ENCODE measurements at regions not wholly inside any gene's neighbourhood (a gene's known extent, or its start where the extent isn't known, plus 50 kb on each side); places are given as distances from the start of the nearest gene placed in this dataset.
"Not testable (repeated sequence)": the region's sequence is repeated elsewhere in the genome, so short reads cannot be mapped to it uniquely, and the experiment has no call there.

- no peak for DNase-seq
Observed at GRCh38 chr14:35932659-35933159, 106.6 kb downstream of the BRMS1L start.

- DNase-seq = no peak
Observed at GRCh38 chr14:35932136-35932535, 106.0 kb downstream of the BRMS1L start.

GRCh38 chr14:35931346-35931745, 105.2 kb downstream of the BRMS1L start:
- DNase-seq = no peak

- no peak for DNase-seq
Observed at GRCh38 chr14:35929186-35929585, 103.0 kb downstream of the BRMS1L start.

- no peak for DNase-seq
Observed at GRCh38 chr14:35927727-35928126, 101.6 kb downstream of the BRMS1L start.

GRCh38 chr14:35925319-35925718, 99.2 kb downstream of the BRMS1L start:
- no peak for DNase-seq

- not testable (repeated sequence) for DNase-seq
Observed at GRCh38 chr14:35922590-35922989, 96.5 kb downstream of the BRMS1L start.

- DNase-seq = no peak
Observed at GRCh38 chr14:35921745-35922144, 95.6 kb downstream of the BRMS1L start.

All from kidney glomerular epithelial cell (primary cell).